Brain microvascular endothelial cell (primary cell): ENCODE measurements at regions not wholly inside any gene's neighbourhood (a gene's known extent, or its start where the extent isn't known, plus 50 kb on each side); places are given as distances from the start of the nearest gene placed in this dataset.
A peak's percentile ranks its signal among the peaks of the same experiment; 100 is the strongest.

ENCODE experiments used
- DNase-seq: peaks from one replicate; pipeline ENCODE4 v3.0.0-alpha.2; 2020
- H3K27ac ChIP-seq: fragments of 250-450 bp; sonication (Bioruptor Pico); 2 replicates; pipeline ENCODE4 v1.5.1; 2020; ENCODE audit warnings: mild to moderate bottlenecking, moderate library complexity
- H3K27me3 ChIP-seq: fragments of 250-450 bp; sonication (Bioruptor Pico); replicated peaks from 2 replicates; pipeline ENCODE4 v1.5.1; 2020; ENCODE audit warnings: mild to moderate bottlenecking
- H3K36me3 ChIP-seq: fragments of 250-450 bp; sonication (Bioruptor Pico); replicated peaks from 2 replicates; pipeline ENCODE4 v1.5.1; 2020; ENCODE audit warnings: mild to moderate bottlenecking
- H3K4me3 ChIP-seq: 2 replicates; pipeline ENCODE4 v1.5.1; 2011; ENCODE audit warnings: low read depth, mild to moderate bottlenecking, control low read depth, low read length, moderate library complexity
- in situ Hi-C: cut with HindIII; loops from 2 replicates; pipeline ENCODE4 v1.10.0; 2017; ENCODE audit warnings: low sequenced_read_pairs, low pct_ligation_motif_present
- TF ChIP-seq, protein P1 (sequence below): IDR thresholded peaks from 2 replicates; pipeline ENCODE4 v1.5.1; 2011; ENCODE audit warnings: low read depth, mild to moderate bottlenecking, moderate library complexity, low read length, control low read depth, inconsistent platforms; ENCODE audit errors: missing control alignments

DNA sequence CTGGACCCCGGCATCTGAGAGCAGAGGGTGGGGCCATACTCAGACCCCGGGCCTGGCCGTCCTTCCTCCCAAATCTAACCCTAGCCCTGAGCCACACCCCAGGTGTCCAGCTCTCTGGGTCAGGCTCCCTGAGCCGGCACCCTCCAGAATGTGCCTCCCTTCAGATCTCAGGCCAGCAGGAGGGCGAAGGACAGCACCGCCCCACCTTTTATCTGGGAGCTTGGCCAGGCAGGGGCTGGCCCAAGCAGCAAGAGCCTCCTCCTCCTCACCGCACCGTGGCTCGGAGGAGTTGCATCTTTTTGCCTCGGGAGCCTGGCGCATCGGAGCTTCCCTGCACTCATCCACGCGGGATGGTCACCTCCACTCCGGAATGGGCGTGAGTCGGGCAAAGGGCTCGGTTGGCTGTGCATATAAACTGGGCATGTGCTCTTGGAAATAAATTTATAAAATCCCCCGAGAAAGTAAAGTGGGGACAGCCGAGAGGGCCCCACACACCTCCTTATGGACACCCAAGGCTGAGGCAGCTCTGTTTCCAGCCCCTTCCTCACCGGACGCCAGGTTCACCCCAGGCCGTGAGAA is 69.1 kb upstream of the CTDP1 start:
- Histone ChIP-seq H3K4me3 (no peak overlapping the region), H3K36me3 (no peaks in the 10 kb centered on the region), H3K27ac (peak overlapping the region; percentile 56), H3K27me3 (no peaks in the 10 kb centered on the region)
- in situ Hi-C loops, result no loop called here
- TF ChIP-seq, protein P1, sequence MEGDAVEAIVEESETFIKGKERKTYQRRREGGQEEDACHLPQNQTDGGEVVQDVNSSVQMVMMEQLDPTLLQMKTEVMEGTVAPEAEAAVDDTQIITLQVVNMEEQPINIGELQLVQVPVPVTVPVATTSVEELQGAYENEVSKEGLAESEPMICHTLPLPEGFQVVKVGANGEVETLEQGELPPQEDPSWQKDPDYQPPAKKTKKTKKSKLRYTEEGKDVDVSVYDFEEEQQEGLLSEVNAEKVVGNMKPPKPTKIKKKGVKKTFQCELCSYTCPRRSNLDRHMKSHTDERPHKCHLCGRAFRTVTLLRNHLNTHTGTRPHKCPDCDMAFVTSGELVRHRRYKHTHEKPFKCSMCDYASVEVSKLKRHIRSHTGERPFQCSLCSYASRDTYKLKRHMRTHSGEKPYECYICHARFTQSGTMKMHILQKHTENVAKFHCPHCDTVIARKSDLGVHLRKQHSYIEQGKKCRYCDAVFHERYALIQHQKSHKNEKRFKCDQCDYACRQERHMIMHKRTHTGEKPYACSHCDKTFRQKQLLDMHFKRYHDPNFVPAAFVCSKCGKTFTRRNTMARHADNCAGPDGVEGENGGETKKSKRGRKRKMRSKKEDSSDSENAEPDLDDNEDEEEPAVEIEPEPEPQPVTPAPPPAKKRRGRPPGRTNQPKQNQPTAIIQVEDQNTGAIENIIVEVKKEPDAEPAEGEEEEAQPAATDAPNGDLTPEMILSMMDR, result no peak
- no peak for DNase-seq

DNA sequence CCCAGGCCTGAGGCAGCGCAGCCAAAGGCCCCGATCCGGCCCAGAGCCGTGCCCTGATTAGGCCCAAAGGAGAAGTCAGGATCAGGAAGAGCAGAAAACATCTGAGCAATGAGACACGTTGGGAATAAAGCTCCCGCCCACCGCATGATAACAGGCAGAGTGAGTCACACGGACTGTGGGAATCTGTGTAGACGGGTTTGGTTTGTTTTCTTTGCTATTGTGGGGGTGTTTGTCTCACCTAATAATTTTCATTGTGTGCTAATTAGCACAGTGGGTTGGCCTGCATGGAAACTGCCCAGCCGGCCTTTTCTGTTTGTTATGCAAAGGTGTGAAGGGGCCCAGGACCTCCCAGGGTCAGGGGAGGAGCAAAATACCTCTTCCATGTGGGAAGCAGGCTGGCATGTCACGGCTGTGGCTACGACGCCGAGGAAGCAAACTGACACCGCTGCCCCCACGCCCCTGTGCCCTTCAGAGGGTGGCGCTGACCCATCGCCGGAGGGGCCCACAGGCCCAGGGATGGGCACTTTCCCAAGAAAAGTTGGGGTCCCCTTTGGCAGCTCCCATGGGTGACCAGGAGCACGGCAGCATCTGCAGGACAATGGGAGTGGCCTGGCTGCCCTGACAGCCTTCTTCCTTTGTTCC is 68.4 kb upstream of the CTDP1 start:
- DNase-seq, result peak; percentile 92
- Histone ChIP-seq H3K27ac (peak overlapping the region; percentile 56), H3K36me3 (no peaks in the 10 kb centered on the region), H3K4me3 (no peak overlapping the region), H3K27me3 (no peaks in the 10 kb centered on the region)
- TF ChIP-seq, protein P1, result no peak
- in situ Hi-C loops, result no loop called here

DNA sequence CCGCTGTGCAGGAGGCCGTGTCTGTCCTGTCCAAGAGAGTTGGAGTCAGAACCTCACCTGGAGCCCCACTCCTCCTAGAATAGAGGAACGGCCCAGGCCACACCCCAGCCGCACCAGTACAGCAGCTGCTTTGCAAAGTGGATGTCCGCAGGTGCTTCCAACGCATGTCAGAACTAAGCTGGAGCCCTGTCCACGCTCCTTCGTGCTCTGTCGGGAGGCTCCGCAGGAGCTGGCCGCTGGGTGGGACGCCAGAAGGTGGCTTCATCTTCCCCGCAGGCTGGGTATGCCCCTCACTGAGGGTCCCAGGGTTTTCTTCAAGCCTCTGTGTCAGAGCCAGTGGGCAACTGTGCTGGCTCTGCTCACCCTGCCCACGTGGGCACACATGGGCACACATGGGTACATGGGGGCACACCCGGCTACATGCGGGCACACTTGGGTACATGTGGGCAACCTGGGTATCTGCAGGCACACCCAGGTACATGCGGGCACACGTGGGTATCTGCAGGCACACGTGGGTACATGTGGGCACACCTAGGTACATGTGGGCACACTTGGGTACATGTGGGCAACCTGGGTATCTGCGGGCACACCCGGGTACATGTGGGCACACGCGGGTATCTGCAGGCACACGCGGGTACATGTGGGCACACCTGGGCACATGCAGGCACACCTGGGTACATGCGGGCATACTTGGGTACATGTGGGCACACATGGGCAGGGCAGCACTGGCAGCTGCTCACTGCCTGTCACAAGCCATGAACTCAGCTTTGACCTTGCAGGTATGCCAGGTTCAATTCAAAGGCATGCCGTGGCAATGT is 67.1 kb upstream of the CTDP1 start:
- no peak for DNase-seq
- no peaks in the 10 kb centered on the region for H3K36me3 ChIP-seq
- H3K27me3 ChIP-seq, result no peaks in the 10 kb centered on the region
- in situ Hi-C loops, result no loop called here
- H3K27ac ChIP-seq, result no peak overlapping the region
- TF ChIP-seq, protein P1, result no peak
- H3K4me3 ChIP-seq, result no peak overlapping the region

DNA sequence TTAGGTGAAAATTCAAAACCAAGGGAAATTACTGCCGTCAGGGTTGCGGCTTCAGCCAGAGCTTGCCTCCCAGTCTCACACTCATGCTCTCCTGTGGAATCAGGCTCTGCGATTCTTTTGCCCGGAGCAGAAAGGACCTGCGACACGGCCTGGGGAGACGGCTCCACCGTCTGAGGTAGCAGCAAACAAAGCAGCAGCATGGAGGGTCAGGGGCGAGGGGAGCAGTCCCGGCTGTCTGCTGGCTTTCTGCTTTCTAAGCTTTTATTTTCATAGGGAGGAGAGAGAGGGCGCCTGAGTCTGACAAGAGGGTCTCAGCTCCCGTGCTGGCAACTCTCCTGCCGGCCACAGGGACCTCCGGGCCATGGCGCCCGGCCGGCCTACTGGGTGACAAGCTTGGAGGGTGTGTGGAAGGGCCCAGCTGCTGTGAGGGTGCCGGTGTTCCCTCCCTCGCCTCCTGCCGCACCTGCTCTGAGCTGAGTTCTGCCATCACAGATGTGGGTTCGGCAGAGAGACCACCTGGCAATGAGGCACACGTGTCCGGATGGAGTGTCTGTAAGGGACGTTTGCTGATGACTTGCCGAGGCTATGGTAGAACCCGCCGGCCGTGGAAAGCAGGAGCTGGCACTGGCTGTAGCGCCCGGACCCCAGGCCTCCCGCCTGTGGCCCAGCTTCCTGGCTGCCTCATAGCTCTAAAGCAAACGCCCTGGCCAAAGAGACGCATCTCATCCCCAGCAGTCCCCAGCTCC is 66.2 kb upstream of the CTDP1 start:
- H3K27ac ChIP-seq, result no peak overlapping the region
- H3K36me3 ChIP-seq, result no peaks in the 10 kb centered on the region
- DNase-seq, result no peak
- no peaks in the 10 kb centered on the region for H3K27me3 ChIP-seq
- in situ Hi-C loops, result no loop called here
- TF ChIP-seq, protein P1, result no peak
- H3K4me3 ChIP-seq, result no peak overlapping the region

DNA sequence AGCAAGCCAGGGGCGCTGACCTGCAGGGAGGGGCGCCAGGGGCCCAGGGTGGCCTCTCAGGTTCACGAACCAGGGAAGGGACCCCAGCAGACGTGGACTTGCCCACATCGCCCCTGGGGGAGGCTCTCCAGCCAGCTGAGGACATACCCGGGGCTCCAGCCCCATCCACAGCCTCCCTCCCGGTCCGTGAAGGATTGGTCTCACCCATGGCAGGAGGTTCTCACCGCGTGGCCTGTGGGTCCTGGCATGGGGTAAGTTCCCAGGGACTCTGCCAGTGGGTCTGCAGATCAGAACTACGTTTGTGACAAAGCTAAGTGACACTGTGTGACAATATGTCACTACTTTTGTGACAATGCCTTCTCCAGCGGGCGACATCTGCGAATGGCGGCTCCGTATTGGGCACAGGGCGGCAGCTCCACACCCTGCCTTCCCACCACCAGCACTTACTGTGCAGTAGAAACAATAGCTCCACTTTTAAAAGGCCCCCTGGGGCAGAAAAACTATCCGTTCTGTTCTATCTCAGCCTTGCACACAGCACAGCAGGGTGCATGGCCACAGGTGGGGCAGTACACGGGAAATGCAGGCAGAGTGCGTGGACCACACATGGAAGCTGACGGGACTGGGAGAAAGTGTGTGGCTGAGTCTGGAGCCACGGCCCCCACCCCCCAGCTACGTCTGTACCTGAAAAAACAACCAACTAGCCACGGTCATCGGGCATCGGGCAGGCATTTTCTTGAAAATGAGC is 65.2 kb upstream of the CTDP1 start:
- Histone ChIP-seq H3K27ac (no peak overlapping the region), H3K4me3 (no peak overlapping the region), H3K27me3 (no peaks in the 10 kb centered on the region), H3K36me3 (no peaks in the 10 kb centered on the region)
- DNase-seq, result no peak
- in situ Hi-C loops, result no loop called here
- TF ChIP-seq, protein P1, result no peak
